Natural killer cell (primary cell): ENCODE measurements at regions not wholly inside any gene's neighbourhood (a gene's known extent, or its start where the extent isn't known, plus 50 kb on each side); places are given as distances from the start of the nearest gene placed in this dataset.

Experiments used
- ATAC-seq, 3 donors: fragments of 150-1000 bp in 2 of 3; fragments of 200-7000 bp in 1 of 3; cut with Tn5 transposase; 1 replicate in 1 of 3; 2 replicates in 2 of 3; pipeline ENCODE4 v1.10.0; 2021; ENCODE audit warnings: mild to moderate bottlenecking in 2 of 3, moderate library complexity in 2 of 3
- DNase-seq, 2 donors: peaks; one replicate each; pipeline versions ENCODE4 v3.0.0 to v3.0.0-alpha.2; 2013 to 2021; ENCODE audit warnings: mixed read lengths in 1 of 2
- H3K27ac ChIP-seq: one replicate; pipeline ENCODE4 v1.5.1; 2013; ENCODE audit warnings: mild to moderate bottlenecking, low read length
- H3K27me3 ChIP-seq: one replicate; pipeline ENCODE4 v1.6.1; 2013; ENCODE audit warnings: low read length; ENCODE audit not compliant: control insufficient read depth, insufficient read depth
- H3K36me3 ChIP-seq: one replicate; pipeline ENCODE4 v1.6.1; 2013; ENCODE audit warnings: low read length; ENCODE audit not compliant: control insufficient read depth, insufficient read depth
- H3K4me1 ChIP-seq: one replicate; pipeline ENCODE4 v1.6.1; 2013; ENCODE audit warnings: low read length; ENCODE audit not compliant: control insufficient read depth, insufficient read depth
- H3K4me3 ChIP-seq: one replicate; pipeline ENCODE4 v1.5.1; 2013; ENCODE audit warnings: low read length
- H3K9me3 ChIP-seq: one replicate; pipeline ENCODE4 v1.6.1; 2013; ENCODE audit warnings: low read length; ENCODE audit not compliant: control insufficient read depth, insufficient read depth
- H3K27ac Mint-ChIP-seq, 2 donors: one replicate each; pipeline ENCODE4 v1.8.0; 2022; ENCODE audit warnings: mild to moderate bottlenecking in 2 of 2, mixed read lengths in 2 of 2, moderate library complexity in 1 of 2
- H3K27me3 Mint-ChIP-seq, 2 donors: one replicate each; pipeline ENCODE4 v1.8.0; 2022; ENCODE audit warnings: low read depth in 2 of 2, mixed read lengths in 2 of 2
- H3K36me3 Mint-ChIP-seq: one replicate; pipeline ENCODE4 v1.8.0; 2022; ENCODE audit warnings: mixed read lengths
- H3K4me1 Mint-ChIP-seq, 2 donors: one replicate each; pipeline ENCODE4 v1.8.0; 2022; ENCODE audit warnings: mixed read lengths in 2 of 2
- H3K4me3 Mint-ChIP-seq: one replicate; pipeline ENCODE4 v1.8.0; 2022; ENCODE audit warnings: mild to moderate bottlenecking, moderate library complexity, mixed read lengths
- H3K9me3 Mint-ChIP-seq, 2 donors: one replicate each; pipeline ENCODE4 v1.8.0; 2022; ENCODE audit warnings: mixed read lengths in 2 of 2
- WGBS: methylation state at CpG from one replicate; pipeline ENCODE4 v1.1.7; 2013; ENCODE audit warnings: missing lambda C conversion rate; ENCODE audit not compliant: insufficient coverage; 5-methylcytosine and 5-hydroxymethylcytosine counted together
- intact Hi-C: fragments of 100-400 bp; cut with micrococcal nuclease; formaldehyde crosslinking; loops from one replicate; pipeline ENCODE4 v1.14.2; 2022
- TF ChIP-seq, protein P1 (sequence below): fragments of 200-600 bp; IDR thresholded peaks from one replicate; pipeline ENCODE4 v1.8.0; 2022; ENCODE audit warnings: antibody characterized with exemption

DNA sequence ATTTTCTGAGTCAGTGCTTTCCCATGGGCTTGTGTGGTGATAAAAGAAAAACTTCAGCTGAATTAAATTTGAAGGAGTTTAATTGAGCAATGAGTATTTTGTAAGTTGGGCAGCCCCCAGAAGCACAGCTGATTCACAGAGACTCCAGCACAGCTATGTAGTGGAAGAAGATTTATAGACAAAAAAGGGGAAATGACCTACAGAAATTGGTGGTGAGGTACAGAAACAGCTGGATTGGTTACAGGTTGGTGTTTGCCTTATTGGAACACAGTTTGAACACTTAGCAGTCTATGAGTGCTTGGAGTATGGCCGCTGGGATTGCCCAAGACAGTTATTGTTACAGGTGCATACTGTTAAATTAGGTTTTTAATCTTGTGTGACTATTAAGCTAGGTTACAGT is 96.9 kb upstream of the PTPRK start:
- ATAC-seq (no peak), DNase-seq (no peak)
- WGBS: 94% methylated on average over 1 of the region's 1 CpG
- no peaks in the 10 kb centered on the region for H3K27me3 Mint-ChIP-seq
- H3K4me3 Mint-ChIP-seq: no peak overlapping the region
- peaks cover 9% of the 10 kb centered on the region for H3K36me3 Mint-ChIP-seq
- peaks cover 6 to 14% of the 10 kb centered on the region in 2 donors for H3K9me3 Mint-ChIP-seq
- H3K4me1 ChIP-seq: no peaks in the 10 kb centered on the region
- H3K36me3 ChIP-seq: no peaks in the 10 kb centered on the region
- no peak overlapping the region for H3K27ac ChIP-seq
- TF ChIP-seq, protein P1, sequence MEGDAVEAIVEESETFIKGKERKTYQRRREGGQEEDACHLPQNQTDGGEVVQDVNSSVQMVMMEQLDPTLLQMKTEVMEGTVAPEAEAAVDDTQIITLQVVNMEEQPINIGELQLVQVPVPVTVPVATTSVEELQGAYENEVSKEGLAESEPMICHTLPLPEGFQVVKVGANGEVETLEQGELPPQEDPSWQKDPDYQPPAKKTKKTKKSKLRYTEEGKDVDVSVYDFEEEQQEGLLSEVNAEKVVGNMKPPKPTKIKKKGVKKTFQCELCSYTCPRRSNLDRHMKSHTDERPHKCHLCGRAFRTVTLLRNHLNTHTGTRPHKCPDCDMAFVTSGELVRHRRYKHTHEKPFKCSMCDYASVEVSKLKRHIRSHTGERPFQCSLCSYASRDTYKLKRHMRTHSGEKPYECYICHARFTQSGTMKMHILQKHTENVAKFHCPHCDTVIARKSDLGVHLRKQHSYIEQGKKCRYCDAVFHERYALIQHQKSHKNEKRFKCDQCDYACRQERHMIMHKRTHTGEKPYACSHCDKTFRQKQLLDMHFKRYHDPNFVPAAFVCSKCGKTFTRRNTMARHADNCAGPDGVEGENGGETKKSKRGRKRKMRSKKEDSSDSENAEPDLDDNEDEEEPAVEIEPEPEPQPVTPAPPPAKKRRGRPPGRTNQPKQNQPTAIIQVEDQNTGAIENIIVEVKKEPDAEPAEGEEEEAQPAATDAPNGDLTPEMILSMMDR: no peak
- H3K27ac Mint-ChIP-seq: no peak overlapping the region
- intact Hi-C loops: no loop called here
- no peak overlapping the region for H3K4me3 ChIP-seq
- no peaks in the 10 kb centered on the region for H3K4me1 Mint-ChIP-seq
- H3K27me3 ChIP-seq: no peaks in the 10 kb centered on the region
- no peaks in the 10 kb centered on the region for H3K9me3 ChIP-seq

DNA sequence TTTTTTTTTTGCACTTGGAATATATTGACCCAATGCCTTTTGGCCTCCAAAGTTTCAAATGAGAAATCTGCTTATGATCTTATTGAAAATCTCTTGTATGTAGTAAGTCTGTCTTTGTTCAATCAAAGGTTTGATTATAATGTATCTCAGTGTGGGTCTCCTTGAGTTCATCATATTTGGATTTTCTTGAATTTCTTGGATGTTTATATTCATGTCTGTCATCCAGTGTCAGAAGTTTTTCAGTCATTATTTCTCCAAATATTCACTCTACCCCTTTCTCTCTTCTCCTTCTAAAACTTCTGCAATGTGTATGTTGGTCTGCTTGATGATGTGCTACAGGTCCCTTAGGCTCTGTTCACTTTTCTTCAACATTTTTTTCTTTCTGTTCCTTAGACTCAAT is 95.9 kb upstream of the PTPRK start:
- H3K36me3 Mint-ChIP-seq: peaks cover 9% of the 10 kb centered on the region
- no peaks in the 10 kb centered on the region for H3K4me1 ChIP-seq
- no peaks in the 10 kb centered on the region for H3K27me3 Mint-ChIP-seq

DNA sequence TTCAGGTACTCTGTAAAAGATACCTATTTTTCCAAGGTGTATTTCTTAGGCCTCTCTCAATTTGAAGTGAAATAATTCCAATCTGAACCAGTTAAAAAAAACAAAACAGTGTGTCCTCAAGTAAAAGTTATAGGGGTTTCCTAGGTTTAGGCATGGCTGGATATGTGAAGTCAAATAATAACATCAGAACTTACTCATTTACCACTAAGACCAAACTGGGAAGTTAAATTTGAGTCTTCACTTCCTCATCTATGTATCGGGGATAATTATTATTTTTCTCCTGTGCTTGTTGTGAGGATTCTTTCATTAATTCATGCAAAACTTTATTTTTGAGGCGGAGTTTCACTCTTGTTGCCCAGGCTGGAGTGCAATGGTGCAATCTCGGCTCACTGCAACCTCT is 86.2 kb upstream of the PTPRK start:
- Mint-ChIP-seq H3K4me1 (no peaks in the 10 kb centered on the region), H3K4me3 (no peak overlapping the region), H3K27me3 (no peaks in the 10 kb centered on the region), H3K36me3 (no peaks in the 10 kb centered on the region), H3K27ac (no peak overlapping the region), H3K9me3 (peaks cover 2 to 6% of the 10 kb centered on the region in 2 donors)
- TF ChIP-seq, protein P1: no peak
- Histone ChIP-seq H3K36me3 (no peaks in the 10 kb centered on the region), H3K27ac (no peak overlapping the region), H3K27me3 (no peaks in the 10 kb centered on the region), H3K9me3 (no peaks in the 10 kb centered on the region), H3K4me3 (no peak overlapping the region), H3K4me1 (no peaks in the 10 kb centered on the region)
- intact Hi-C loops: no loop called here
- ATAC-seq: no peak
- no peak for DNase-seq
- 95% methylated on average over 2 of the region's 3 CpGs for WGBS

More for the DNA sequence above, 95.9 kb upstream of the PTPRK start:
- H3K4me3 ChIP-seq: no peak overlapping the region
- no peak overlapping the region for H3K4me3 Mint-ChIP-seq
- no peak overlapping the region for H3K27ac Mint-ChIP-seq
- no peaks in the 10 kb centered on the region for H3K4me1 Mint-ChIP-seq
- TF ChIP-seq, protein P1: no peak
- no peak for DNase-seq
- H3K36me3 ChIP-seq: no peaks in the 10 kb centered on the region
- H3K27me3 ChIP-seq: no peaks in the 10 kb centered on the region
- ATAC-seq: no peak
- intact Hi-C loops: no loop called here
- H3K9me3 ChIP-seq: no peaks in the 10 kb centered on the region
- peaks cover 6 to 14% of the 10 kb centered on the region in 2 donors for H3K9me3 Mint-ChIP-seq
- no peak overlapping the region for H3K27ac ChIP-seq

DNA sequence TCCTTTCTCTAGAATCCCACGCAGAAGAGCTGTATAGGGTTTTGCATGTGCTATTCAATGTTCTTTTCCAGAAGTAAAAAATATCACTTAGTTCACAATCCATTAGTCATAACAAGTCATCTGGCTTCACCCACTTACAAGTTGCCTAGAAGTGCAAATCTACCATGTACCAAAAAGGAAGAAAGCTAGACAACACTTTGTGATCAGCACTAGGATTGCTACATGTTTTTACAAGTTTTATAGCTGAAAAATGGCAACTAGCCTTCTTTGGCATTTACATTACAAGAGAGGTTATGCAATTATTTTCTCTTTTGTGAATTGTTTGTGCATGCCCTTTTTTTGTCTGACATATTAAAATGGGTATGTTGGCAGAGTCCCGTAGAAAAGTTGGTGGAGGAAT is 85.6 kb upstream of the PTPRK start:
- intact Hi-C loops: no loop called here
- WGBS: no CpG with 5 or more reads among the region's 2 CpGs
- TF ChIP-seq, protein P1: no peak

More for the DNA sequence above, 85.6 kb upstream of the PTPRK start:
- no peak for DNase-seq
- no peak for ATAC-seq
- H3K9me3 Mint-ChIP-seq: peaks cover 2 to 6% of the 10 kb centered on the region in 2 donors
- Histone ChIP-seq H3K4me1 (no peaks in the 10 kb centered on the region), H3K9me3 (no peaks in the 10 kb centered on the region), H3K36me3 (no peaks in the 10 kb centered on the region), H3K27me3 (no peaks in the 10 kb centered on the region), H3K27ac (no peak overlapping the region), H3K4me3 (no peak overlapping the region)
- no peaks in the 10 kb centered on the region for H3K36me3 Mint-ChIP-seq
- H3K4me1 Mint-ChIP-seq: no peaks in the 10 kb centered on the region
- H3K27ac Mint-ChIP-seq: no peak overlapping the region
- no peak overlapping the region for H3K4me3 Mint-ChIP-seq
- H3K27me3 Mint-ChIP-seq: no peaks in the 10 kb centered on the region
